GM21576 (cell line): ENCODE measurements at regions not wholly inside any gene's neighbourhood (a gene's known extent, or its start where the extent isn't known, plus 50 kb on each side); places are given as distances from the start of the nearest gene placed in this dataset.

Experiments used
- ATAC-seq: cut with Tn5 transposase; IDR thresholded peaks from one replicate; pipeline ENCODE4 v1.9.1; 2021; ENCODE audit warnings: mild to moderate bottlenecking, moderate library complexity; ENCODE audit not compliant: unreplicated experiment

DNA sequence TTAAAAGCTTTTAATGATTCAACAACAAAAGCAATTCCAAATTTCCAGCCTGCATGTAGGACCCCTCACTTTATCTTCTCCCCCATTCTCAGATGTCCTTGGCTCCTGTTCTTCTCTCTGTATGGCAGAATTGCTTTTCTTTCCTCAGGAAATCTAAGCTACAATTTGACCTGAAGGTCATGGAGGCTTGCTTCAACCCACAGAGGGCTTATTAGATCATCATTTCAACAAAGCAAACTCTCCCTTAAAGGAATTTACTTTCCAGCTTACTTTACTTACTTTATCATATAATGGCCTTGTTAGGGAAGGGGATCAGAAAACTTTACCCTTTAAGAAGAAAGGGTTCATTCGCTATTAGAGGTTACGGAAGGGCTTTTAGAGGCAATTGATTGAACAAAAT is 211.5 kb downstream of the RAD51AP2 start:
- ATAC-seq = no peak

DNA sequence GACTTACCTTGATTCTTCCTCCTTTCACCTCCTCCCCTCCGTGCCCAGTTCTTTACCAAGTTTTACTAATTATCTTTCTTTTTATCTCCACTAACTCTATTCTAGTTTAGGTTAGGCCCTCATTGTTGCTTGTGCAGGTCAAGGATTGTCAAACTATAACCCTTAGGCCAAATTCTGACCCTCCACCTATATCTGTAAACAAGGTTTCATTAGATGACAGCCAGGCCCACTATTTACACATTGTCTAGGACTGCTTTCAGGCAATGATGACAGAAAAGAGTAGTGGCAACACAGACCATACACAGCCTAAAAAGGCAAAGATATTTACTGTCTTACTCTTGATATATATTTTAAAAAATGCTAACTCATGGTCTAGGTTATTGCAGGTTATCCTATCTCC is 212.0 kb downstream of the RAD51AP2 start:
- ATAC-seq = no peak

DNA sequence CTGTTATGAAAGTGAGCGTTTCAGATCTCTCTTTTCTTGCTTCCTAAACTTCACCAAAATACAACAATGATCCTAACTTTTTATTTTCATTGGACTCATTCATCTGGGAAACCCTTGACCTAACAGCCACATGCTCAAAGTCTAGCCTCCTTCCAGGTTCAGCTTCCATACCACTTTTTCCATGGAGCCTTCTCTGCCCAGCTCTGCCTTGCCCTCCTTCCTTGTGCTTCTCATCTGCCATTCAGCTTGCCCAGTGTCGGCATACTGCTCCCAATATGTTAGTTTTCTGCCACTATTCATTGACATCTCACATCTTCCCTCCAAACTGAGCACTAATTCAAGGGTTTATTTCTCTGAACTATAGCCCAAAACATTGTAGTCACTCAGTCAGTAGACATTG is 214.7 kb downstream of the RAD51AP2 start:
- no peak for ATAC-seq

DNA sequence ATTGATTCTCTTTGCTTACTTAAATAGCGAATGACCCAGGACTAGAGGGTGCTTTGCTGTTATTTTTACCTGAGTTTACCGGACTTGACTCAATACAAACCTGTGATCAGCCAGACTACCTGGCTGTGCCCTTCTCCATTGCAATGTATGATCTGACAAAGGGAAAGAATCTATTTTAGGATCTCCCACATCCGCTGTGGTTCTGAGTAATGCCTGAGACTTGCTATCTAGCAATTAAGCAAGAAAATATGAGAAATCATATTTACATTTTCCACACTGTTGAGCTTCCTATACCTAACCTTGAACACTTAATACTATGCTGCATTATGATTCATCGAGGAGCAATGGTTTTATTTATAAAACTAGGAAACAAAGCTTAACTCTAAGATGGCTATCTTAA is 215.2 kb downstream of the RAD51AP2 start:
- ATAC-seq = no peak

DNA sequence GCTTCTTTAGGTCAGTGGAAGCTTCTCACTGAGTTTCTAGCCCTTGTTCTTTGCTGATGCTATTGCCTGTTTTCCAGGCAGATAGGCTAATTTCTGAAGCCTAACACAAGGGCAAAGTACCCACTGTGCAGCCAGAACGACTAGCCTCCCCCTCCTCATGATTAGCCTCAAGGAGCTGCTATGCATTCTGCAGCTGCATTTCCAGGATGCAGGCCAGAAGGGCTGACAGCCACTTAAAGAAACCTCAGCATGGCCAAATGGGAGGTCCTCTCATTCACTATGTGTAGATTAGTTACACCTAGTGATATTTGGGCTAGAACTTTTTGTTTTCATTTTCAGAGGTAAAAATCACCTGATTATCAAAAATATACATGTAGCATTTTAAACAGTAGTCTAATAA is 216.0 kb downstream of the RAD51AP2 start:
- no peak for ATAC-seq

DNA sequence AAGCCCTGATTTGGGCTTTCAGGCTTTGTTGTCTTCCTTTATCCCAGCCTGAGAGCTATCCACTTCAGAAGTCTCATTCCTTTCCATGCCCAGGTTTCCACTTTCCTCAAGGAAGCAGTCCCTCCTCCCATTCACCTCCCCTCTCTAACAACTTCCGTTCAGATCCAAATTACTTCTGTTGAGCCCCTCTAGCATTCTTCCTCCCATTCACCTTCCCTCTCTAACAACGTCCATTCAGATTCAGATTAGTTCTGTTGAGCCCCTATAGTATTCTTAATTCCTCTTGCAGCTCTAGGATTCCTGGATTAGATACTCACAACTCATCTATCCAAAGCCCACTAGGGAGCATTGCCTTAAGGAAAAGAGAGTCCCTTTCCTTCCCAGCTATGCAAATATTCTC is 216.8 kb downstream of the RAD51AP2 start:
- no peak for ATAC-seq

DNA sequence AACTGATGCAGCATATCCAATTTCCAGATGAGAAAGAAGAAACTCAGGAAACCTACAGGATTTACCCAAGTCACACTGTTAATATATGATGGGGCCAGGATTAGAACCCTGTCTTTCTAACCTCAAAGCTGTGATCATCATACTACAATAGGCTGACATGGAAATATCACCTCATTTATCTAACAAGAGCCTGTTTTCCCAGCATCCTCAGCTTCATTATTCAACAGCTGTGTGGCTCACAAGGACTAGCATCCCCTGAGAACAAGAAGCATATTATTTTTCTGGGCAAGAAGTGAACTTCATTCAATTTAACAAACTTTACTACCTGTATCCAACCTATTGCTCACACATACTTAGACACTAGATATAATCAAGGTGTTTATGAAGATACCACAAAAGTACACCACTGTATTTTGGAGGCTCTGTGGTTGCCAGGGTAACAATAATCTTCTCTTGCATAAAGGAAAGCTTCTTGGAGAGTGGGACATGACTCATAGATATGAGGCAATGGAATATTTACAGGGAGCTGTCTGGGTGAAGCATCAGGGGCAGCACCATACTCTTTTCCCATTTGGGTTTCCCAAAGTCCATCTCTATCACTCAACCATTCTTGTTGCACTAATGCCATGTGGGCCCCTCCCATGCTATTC is 218.2 kb downstream of the RAD51AP2 start:
- no peak for ATAC-seq

DNA sequence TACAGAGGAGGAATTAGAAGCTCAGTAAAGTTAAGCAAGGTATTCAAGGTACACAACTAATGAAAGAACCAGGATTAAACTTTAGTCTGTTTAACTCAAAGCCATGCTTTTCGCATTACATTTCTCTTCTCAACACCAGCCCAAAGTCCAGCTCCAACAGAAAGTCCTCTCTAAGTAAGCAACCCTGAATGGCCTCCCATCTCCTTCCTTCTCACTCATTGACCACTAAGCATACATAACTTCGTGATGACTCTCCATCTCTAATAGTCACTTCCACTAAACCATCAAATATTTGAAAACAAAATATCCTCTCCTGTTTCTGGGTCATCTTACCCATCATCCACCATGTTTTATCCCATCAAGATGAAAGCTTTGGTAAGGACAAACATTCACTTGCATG is 219.8 kb downstream of the RAD51AP2 start:
- no peak for ATAC-seq

DNA sequence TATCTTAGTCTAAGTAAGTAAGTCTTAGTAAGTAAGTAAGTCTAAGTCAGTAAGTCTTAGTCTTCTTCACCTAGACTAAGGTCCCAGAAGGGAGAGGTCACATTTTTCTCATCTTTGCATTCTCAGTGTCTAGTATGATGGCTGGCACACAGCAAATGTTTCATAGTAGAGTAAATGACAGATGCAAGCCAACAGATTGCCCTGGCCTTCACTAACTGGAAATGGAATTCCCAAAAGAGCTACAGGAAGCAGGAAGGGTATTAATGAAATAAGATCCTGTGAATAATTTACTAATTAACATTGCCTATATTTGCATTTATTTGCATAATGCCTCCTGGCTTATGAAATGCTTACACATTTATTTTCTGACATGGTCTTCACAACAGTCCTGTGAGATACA is 221.6 kb downstream of the RAD51AP2 start:
- ATAC-seq = no peak

DNA sequence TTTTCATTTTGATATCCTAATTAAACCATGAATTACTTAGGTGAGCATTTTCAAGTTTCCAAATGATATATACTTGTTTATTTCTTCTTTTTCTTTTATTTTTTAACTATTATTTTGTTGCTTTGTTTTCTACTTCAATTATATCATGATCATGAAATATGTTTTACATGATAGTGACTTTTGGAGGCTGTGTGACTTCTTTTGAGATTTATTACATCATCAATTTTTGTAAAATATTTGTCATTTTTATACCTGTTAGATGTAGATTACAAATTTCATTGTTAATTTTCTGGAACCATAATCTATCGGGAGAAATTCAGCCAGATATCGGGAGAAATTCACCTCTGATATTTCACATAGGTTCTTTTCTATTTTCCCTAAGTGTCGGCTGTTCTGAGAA is 228.6 kb downstream of the RAD51AP2 start:
- ATAC-seq = no peak

DNA sequence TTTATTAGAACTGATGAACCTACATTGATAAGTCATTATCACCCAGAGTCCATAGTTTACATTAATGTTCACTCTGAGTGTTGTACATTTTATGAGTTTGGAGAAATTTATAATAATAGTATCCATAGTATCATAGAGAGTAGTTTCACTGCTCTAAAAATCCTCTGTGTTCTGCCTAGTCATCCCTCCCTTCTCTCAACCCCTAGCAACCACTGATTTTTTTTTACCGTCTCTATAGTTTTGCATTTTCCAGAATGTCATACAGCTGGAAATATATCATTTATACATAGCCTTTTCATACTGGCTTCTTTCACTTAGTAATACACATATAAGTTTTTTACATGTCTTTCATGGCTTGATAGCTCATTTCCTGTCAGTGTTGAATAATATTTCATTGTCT is 231.1 kb downstream of the RAD51AP2 start:
- ATAC-seq = no peak

DNA sequence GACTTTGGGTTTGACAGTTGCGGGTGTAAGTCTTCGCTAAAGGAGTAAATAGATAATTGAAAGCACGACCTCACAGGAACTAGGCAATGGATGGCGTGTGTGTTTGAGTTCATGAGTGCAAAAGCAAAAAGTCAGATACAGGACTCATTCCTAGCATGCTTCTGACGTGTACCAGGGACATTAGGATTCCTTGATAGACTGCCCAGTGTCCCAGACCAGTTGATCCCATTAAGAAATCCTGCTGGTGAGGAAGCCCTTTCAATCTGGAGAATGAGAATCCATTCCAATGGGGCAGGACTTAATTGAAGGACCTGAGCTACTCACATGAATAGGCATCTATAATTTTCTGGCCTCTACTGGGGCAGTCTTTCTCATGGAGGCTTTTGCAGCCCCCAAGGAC is 235.4 kb downstream of the RAD51AP2 start:
- no peak for ATAC-seq

DNA sequence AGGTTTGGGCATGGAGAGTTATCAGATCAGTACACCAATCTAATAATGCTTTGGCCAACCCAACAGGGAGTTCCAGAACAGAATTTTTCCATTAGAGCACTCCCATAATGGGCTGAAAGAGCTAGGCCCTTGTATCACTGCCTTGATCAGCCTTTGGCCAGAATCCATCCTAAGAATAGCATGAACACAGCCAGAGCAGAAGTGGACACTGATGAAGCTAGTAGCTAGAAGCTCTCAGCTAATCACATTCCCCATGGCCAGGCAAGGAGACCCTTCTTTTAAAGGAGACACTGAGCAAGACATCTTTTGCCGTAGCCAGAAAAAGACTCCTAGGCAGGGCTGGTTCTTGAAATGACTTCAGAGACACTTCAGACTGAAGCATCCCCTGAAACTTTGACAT is 236.0 kb downstream of the RAD51AP2 start:
- ATAC-seq = no peak

DNA sequence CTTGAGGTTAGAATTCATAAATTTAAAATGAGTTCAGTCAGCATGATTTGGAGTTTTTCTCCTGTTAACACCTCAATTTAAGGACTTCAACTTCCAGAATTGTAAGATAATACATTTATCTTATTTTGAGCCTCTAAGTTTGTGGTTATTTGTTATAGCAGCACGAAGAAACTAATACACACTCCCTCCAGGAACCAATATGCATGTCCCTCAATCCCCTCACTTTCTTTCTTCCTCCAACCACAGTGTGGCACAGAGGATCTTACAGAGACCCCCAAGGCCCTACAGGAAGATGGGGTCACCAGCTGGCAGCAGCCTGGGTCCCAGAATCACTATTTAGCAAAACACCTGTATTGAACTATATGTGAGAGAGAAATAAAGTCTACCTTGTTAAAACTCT is 242.0 kb downstream of the RAD51AP2 start:
- no peak for ATAC-seq

DNA sequence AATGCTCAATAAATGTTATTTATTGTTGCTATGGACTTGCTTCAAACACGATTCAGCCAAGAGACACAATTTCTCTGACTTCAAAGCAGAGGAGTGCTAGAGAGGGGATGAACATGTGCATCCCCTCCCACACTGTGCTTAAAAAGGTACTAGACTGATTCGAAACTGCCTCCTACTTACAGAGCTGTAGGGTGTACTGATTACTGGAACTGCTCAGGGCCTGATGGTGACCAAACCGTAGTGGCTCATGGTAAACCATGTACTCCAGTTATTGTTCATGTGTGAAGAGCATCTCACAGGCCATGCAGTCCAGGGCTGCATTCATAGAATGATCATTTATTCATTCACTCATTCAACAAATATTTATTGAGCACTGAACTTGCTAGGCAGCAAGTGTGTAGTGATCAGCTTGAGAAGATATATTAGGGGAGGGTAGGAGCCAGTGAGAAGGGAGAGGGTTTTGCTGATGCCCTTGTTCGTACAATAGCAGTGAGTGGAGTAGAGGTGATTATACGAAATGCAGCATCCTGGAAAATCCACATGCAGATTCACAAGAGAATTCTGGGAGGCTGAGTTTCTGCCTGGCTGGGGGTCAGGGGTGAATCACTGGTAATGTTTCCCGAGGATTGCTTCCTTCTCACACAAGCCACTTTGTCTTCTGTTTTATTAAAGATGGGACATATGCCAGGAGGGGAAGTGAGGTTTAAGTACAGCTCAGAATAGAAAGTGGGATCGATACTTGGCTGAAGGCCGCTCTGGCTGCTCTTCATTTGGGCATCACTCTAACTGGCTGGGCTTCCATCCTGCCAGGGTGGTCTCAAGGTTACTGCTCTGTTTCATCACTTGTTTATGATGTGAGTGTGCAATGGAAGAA is 245.4 kb downstream of the RAD51AP2 start:
- peak; percentile 37 for ATAC-seq

DNA sequence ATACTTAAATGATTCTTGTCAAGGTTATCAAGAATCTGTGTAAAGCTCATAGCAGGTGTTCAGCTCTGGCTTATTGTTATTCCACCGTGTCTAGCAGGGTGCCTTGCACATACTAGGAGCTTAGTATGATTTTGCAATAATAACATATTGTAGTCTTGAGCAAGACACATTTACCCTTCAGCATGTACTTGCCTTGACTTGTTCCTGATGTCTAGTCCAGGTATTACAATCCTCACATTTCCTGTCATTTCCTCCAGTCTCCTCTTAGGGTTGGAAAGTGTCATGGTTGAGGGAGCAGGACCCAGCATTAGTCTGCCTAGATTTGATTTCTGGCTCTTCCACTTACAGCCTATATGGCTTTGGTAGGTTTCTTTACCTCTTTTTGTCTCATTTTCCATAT is 246.1 kb downstream of the RAD51AP2 start:
- ATAC-seq = no peak

DNA sequence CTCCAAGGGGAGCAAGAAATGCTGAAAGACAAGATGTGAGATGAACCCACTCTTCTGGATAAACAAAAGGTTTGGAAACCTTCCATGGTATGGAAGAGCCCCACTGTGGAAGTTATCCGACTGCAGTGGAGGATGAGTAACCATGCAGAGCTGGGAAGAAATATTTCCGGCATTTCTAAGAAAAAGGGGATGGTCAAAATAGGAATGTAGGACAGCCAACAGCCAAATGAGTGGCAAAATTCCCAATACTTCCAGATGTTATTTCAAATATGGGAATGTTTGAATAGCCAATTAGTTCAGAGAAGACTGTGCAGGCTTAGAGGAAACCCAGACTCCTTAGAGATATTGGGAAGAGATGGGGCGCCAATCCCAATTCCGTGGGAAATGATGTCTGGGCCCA is 246.8 kb downstream of the RAD51AP2 start:
- no peak for ATAC-seq

DNA sequence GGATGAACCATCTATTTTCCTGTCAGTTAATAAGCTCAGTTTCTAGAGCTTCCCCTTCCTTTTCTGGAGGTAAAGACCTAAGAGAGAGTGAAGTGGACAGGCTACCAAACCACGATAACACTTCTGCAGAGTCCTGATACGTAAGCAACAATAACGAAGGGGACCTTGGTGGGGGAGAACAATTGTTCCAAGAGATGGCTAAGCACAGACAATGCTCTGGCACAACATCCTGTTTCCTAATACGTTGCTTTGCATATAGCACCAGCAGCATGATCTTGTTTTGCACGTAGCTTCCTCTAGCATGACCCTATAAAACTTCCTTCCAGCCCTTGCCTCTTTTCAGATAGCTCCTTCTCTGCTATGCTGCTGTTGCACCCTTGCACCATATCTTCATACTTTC is 247.3 kb downstream of the RAD51AP2 start:
- ATAC-seq = peak; percentile 92

DNA sequence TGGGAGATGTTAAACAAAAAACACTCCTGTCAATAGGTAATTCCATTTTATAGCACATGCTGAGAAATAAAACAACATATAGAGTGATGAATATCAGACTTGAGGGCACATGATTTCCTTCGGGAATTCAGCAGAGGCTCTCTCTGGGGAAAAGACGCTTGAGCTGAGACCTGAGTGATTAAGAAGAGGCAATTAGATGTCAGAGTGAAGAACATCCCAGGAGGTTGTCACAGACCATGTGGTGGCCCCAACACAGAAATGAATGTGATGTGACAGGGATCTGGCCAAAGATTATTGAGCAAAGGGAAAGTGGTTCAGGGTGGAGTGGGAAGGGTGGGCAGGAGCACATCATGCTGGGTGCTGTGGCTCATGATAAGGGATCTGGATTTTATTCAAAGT is 254.7 kb downstream of the RAD51AP2 start:
- ATAC-seq = no peak

DNA sequence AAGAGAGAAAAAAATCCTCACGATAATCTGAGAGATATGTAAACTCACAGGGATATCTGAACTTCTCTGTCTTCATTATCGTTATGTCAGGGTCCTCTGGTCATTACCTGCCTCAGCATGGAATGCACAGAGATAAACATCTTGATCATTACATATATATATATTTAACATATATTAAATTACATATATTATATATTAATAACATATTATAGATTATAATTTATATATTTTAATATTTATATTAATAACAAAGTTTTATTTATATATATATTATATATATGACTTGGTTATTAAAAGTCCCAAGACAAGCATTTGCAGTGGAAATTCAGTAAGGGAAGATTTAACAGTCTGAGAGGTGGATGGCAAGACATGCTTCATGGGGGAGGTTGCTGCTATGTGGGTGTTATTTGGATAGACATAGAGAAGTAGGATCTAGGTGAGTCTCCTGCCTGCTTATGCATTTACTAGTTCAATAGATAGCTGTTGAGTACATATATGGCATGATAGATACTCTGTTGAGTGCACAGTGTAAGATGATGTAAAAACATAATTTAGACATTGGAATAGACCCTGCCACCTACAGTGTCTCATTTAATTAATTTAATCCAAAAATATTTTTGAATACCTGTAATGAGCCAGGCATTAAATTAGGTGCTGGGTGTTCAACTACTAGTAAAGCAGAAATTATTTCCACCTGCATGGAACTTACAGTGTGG is 255.2 kb downstream of the RAD51AP2 start:
- ATAC-seq = no peak

DNA sequence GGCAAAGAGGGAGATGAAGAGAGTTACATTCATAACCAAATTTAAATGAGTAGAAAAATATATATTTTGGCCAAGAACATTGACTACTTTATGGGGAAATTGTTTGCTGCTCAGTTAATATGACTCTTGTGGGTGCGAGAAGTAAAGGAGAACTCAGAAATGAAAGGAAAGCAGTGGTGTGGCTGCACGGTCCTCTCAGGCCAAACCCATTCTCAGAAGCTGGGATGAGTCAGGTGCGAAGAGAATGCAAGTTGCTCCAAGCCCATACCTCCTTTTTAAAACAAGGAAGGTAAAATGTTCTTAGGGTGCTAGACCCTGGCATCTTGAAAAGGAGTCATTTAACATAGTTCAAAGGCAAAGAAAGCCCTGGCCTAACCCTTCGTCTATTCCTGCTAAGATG is 258.6 kb downstream of the RAD51AP2 start:
- ATAC-seq = no peak

DNA sequence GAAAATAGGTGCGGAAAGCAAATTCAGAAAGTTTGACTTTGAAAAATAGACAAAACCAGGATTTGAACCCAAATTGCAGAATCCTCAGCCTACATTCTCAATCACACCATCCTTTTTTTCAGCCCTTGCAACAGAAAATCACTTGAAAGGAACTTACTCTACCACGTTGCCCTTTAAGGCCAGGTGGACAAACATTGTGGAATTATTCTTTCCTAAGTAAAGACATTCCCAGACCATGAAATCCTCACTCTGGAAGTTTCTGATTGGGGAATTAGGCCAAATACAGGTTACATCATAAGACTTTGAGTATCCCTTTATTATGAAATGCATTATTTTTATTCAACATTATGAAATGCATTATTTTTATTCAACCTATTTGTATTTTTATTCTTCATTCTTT is 259.4 kb downstream of the RAD51AP2 start:
- no peak for ATAC-seq
